Uterus (tissue), 2 donors: ENCODE measurements at regions not wholly inside any gene's neighbourhood (a gene's known extent, or its start where the extent isn't known, plus 50 kb on each side); places are given as distances from the start of the nearest gene placed in this dataset.

Source experiments
- POLR2A ChIP-seq, 2 donors: fragments of 450-650 bp; IDR thresholded peaks; one replicate each; pipeline ENCODE4 v1.6.1; 2016; ENCODE audit warnings: antibody characterized with exemption in 2 of 2, mild to moderate bottlenecking in 1 of 2, moderate library complexity in 1 of 2
- TF ChIP-seq, protein P1 (sequence below), 4 experiments: fragments of 200-600 bp in 2 of 4; fragments of 450-650 bp in 2 of 4; sonication (generic) in 2 of 4; IDR thresholded peaks; one replicate each; pipeline ENCODE4 v1.5.1; 2016 to 2019; ENCODE audit warnings: antibody characterized with exemption in 4 of 4, mild to moderate bottlenecking in 2 of 4, moderate library complexity in 1 of 4

DNA sequence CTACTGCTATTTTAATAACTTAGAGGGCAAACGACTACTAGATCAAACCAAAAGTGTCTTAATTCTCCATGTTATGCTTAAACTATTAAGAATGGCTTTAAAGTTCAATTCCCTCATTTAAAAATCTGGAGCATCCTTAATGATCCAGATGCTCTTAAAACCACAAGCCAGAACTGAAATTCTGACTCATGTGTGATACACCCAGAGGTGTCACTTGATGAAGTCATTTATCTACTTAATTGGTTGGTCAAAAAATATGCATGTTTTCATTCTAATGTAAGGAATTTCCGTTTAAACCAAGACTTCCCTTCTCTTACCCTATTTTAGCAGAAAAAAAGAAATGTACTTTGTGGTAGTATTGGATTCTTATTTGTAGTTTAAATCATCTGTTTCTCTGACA is 1261.2 kb upstream of the B3GALT2 start:
- TF ChIP-seq, protein P1, sequence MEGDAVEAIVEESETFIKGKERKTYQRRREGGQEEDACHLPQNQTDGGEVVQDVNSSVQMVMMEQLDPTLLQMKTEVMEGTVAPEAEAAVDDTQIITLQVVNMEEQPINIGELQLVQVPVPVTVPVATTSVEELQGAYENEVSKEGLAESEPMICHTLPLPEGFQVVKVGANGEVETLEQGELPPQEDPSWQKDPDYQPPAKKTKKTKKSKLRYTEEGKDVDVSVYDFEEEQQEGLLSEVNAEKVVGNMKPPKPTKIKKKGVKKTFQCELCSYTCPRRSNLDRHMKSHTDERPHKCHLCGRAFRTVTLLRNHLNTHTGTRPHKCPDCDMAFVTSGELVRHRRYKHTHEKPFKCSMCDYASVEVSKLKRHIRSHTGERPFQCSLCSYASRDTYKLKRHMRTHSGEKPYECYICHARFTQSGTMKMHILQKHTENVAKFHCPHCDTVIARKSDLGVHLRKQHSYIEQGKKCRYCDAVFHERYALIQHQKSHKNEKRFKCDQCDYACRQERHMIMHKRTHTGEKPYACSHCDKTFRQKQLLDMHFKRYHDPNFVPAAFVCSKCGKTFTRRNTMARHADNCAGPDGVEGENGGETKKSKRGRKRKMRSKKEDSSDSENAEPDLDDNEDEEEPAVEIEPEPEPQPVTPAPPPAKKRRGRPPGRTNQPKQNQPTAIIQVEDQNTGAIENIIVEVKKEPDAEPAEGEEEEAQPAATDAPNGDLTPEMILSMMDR (IDR thresholded peaks at IDR 0.05), result no peak
- no peak for TF ChIP-seq POLR2A (IDR thresholded peaks at IDR 0.05)
